Hematopoietic multipotent progenitor cell treated with erythropoietin and hydrocortisone succinate and interleukin-3 and kit ligand, for 4 days (in vitro differentiated cells): ENCODE measurements at regions not wholly inside any gene's neighbourhood (a gene's known extent, or its start where the extent isn't known, plus 50 kb on each side); places are given as distances from the start of the nearest gene placed in this dataset.

Experiments
- DNase-seq: peaks from one replicate; pipeline ENCODE4 v3.0.0-alpha.2; 2015

DNA sequence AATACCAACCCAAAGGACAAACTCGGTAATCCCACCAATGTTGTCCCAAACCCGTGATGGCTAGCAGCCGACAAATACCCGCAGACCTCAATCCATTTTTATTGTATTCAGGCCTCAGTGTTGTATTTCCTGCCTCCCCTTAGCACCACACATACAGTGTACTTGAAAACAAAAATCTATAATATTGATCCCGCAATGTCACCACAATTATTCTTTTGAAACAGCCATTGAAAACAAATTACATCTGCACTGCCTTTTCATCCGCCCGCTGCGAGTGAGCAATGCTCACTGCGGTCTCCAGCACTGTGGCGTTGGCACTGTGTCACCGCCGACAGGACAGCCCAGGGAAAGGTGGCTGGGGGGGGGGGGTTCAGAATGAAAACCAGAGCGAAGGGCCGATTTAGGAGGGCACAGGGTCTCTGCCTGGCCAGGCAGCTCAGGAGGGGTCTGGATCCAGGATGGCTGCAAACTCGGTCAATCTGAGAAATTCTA, 385.8 kb upstream of the ZNF507 start:
- DNase-seq, result no peak

DNA sequence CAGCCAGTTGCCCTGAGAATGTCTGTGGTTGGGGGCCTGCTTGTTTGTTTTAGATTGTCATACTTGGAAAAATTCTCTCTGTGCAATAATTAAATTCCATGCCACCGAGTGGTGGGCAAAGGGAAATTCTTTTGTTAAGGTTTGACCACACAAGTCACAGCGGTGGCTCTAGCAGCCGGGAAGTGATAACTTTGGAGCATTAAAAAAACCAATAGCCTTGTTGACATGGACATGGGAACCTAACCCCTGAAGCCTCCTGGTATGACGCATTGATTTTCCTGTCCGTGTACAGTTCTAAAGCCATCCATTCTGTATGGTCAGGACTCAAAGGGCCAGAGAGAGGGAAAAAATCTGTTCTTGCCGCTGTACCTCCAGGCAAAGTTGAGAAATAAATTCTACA, 384.9 kb upstream of the ZNF507 start:
- no peak for DNase-seq

DNA sequence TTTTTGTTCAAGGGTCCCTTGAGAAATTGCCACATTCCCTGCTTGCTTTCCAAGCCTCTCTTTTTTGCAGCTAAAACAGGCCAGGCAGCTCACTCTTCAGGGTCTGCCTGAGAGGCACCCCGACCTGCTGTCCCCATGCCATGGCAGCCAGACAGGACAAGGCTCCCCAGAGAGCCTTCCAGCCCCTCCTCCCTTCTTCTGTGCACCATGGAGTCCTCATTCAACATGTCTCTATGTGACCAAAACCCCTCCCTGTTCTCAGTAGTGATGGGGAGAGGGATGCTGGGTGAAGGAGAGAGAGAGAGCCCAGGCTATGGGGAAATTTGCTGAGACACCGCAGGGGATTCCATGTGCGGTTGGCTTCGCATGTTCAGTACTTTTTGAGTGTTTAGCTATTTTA, 384.2 kb upstream of the ZNF507 start:
- no peak for DNase-seq

DNA sequence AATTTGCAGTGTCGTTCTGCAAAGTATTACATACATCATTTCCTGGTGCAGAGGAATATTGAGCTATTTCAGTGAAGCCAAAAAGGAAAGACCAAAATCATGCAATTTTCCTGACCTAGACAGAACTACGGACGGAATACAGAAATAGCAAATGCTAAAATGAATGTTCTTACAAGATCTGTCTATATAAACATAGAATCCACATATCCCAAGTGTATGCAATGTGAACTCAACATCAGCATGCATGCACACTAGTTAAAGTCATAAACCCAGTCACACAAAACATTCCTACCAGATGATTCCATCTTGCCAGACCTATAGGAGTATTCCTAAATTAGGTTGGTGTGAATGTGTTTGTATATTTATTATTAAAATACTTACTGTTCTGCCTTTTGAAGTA, 383.7 kb upstream of the ZNF507 start:
- no peak for DNase-seq

DNA sequence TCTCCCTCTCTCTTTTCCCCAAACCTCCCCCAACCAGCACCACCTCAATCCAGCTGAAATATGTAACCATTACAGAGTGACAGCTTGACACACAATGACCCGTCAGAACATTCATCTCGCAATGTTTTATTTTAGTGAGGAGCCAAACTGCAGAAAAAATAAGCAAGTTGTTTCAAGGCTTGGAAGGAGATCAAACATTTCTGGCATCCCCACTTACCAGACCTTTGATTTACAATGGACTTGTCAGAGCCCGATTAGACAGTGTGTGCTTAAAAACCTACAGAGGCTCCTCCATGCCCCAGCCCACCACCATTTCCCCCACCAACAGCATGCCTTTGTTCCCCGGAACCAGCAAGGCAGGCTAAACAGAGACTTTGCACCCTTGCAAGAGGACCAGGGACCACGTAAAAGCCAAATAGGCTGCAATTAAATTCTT, 382.8 kb upstream of the ZNF507 start:
- no peak for DNase-seq

DNA sequence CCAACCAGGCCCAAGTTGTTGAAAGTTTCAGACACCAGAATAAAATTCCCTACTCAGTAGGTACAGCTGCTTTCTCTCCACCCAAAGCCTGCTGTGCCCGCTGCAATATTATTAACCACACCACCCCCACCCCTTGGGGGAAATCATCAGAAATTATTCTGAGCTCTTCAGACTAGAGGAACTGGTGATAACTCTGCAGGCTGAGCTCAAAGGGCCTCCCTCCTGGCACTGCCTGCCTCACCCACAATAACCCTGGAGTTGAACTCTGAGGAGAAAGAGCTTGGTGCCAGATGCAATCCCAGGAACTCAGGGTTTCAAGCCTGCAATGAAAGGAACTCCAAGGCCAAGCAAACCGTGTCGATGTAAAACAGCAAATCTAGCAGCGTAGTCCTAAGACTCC, 381.7 kb upstream of the ZNF507 start:
- no peak for DNase-seq

DNA sequence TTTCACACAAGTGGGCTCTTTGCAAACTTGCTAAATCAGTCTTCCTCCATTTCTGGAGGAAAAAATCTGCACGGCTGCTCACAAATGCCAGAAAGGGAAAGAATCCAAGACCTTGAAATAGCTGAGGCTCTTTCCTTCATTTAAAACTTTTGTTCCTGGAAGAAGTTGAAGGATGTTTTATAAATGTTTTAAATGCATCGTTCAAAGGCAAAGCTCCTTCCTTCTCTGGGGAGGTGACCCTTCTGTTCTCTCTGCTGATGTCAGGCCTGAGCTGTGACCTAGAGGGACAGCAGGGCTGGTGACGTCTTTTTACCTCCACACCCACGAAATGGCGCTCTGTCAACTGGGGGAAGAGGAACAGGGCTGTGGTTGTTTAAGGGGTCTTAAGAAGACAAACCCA, 376.4 kb upstream of the ZNF507 start:
- no peak for DNase-seq

DNA sequence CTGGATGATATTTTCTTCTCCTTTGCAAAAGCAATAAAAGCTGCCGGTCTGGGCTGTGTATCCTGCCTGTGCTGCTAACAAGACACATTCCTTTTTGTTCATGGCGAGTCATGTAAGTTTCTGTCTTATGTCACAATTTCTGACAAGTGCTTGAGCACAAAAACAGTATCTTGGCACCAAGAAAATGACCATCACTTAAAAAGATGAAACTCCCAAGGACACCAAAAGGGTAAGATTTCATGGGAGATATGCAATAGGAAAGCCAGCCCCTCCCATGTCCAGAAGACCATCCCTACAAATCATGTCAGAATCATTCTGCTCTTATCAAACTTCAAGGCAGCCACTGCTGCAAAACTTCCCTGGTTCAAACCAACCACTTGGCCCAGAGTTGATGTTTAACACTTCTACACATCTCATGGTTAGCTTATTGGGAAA, 375.4 kb upstream of the ZNF507 start:
- DNase-seq, result no peak

DNA sequence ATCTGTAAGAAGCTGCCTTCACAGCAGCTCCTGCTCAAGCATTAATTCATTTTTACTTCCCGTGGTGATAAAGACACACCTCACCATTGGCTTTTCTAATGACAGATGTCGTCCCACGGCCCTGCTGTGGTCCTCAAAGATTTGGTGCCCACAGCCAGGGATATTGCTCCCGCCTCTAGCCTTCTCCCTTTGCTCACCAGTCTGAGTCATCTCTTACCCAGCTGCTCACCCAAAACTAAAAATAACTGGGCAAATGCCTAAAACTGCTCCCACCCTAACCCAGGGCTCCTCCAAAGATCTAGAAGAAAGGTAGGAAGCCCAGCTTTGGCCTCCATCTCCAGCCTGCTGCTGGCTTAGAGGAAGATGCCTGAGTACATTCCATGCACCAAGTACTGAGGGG, 371.1 kb upstream of the ZNF507 start:
- no peak for DNase-seq

DNA sequence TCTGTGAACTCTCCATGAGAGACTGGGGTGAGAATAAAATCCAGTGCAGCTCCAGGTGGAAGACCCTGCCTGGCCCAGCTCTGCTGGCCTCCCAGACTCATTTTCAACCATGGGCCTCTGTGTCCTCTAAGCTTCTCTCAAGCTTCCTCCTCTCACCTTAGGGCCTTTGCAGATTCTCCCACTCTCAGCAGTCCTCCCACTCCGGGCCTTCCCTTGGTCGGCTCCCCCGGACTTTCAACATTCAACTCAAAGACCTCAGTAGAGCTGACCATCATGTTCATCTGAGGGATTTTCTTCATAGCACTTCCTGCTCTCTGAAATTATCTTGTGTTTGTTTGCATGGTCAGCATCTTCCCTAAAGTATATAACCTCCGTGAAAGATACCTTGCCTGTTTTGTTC, 370.5 kb upstream of the ZNF507 start:
- no peak for DNase-seq

DNA sequence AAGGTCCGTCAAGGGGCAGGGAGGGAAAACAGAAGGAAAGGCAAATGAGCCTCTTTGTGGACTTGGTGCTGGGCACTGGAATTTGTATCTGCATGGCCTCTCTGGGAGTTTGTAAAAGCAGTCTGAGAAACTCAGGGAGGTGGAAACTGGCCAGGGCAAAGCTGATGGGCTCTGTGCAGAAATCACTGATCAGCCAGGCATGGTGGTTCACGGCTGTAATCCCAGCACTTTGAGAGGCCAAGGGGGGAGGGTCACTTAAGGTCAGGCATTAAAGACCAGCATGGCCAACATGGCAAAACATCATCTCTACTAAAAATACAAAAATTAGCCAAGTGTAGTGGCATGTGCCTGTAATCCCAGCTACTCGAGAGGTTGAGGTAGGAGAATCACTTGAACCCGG, 369.9 kb upstream of the ZNF507 start:
- DNase-seq, result no peak

DNA sequence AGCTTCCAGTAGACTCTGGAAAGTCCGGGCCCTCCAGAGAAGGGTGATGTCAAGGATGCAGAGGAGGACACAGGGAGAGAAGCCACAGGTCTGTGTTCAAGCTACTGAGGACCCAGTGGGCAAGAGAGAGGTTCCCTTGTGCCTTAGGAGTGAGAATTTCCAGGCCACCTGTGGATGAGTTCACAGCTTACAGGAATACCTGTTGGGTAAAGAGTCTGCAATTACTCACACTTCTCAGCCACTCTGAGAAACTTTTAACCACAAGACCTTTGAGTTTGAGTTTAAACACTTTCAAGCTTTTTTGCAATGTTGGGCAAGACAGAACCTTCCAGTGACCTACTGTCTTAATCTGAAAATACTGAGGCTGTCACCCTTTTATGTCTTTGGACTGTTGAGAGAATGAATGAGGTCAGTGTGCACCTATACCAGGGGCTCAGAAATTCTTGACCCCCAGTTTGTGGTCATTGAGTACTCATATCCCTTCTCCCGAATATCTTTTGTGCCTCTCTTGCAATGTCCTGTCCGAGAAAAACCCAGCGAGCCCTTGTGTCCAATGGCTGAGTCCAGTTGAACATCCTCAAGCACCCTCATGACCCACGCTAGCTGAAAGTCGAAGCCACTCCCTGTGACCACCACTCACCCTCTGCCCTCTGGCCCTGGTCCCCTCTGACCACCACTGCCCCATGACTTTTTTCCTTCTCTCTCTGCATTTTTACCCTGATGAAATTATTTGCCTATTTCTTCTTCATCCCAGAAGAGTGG, 368.5 kb upstream of the ZNF507 start:
- DNase-seq, result no peak

DNA sequence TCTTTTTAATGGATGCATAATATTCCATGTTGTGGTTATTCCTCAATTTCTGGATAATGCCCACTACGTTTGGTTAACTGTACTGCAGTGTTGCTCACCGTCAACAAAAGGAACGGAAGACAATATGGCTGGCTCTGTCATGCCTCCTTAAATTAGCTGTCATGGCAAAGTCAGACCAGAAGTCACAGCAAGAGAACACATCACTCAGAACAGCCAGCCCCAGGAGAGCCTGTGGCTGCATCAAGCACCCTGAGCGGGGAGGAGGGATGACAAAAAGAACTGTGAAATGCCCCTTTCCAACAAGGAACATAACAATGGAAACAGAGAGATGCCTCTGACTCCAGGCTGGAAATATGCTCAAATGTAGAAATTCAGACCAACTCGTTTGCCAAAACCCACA, 366.0 kb upstream of the ZNF507 start:
- DNase-seq, result no peak

DNA sequence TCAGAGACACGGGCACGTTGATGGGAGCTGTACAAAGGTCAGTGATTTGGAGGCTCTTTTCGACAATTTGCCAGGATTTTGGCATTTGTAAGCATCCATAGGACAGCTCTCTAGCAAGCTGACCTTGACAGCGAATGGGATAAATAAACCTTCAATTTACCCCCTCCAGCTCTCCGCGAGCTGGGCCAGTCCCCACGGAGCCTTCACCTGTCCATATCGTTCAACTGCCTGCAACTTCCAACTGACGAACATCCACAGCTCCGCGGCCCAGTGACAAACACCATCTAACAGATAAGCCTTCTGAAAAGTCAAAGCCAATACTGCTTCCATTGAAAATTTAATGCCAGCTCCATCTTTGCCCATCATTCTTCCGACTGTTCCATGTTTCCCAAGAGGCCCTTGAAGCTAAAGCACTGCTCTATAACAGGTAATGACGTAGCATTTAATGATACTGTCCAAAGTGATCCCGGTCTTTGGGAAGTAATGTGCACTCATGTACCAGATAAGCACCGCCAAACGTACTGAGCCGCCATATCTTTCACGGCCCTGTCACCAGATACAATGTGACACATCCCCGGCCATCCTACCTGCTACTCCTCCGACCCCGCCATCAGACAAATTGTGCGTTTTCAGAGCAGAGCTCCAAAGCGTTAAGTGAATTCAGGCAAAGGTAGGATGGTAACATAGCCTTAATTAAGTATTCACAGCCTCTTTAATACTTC, 365.3 kb upstream of the ZNF507 start:
- no peak for DNase-seq

DNA sequence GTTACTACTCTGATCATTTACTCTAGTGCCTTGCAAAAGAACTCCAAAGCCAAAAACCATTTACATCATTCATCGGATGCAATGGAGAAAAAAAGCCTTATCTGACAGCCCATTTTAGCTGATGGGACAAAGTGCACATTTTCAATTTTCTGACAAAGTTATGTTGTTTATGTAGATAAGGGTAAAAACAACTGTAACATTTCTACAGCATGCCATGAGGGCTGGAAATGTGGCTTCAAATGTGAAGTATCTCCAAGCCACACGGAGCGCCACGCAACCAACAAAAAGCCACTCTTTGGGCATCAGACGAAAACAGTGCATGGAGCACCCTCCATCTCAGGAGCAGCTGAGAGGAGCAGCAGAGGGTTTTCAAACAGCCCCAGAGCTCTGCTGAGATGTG, 364.6 kb upstream of the ZNF507 start:
- no peak for DNase-seq

DNA sequence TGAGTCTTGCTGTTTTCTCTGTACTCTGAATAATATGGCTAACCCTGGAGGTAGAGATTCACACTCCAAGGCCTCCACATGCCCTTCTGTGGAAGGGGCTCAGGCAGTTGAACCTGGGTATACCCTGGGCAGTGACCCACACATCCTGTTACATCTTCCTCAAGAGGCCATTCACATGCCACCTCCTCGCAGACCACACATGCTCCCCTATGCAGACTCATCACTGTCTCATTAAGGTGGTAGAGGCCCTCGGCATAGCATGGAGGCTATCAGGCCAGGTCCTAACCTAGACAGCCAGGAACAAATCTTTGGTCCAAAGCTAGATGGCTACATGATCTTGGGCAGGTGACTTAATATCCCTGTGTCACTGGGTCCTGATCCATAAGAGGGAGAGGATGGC, 363.9 kb upstream of the ZNF507 start:
- DNase-seq, result no peak

DNA sequence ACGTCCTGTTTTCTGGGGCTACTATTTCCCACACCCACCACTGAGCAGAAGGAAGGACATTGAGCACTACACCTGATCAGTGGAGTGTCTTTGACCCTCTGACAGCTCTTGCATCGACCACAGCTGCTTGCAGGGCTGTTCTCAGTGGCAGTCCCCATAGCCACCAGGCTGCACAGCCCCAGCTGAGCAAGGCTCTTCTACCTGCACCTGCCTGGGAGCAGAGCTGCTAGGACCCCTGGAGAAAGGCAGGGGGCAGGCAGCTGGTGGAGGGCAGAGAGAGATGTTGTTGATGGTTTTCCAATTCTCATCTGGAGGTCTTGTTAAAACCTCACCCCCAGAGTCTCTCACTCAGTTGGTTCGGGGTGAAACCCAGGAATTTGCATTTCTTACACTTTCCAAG, 361.8 kb upstream of the ZNF507 start:
- DNase-seq, result no peak

DNA sequence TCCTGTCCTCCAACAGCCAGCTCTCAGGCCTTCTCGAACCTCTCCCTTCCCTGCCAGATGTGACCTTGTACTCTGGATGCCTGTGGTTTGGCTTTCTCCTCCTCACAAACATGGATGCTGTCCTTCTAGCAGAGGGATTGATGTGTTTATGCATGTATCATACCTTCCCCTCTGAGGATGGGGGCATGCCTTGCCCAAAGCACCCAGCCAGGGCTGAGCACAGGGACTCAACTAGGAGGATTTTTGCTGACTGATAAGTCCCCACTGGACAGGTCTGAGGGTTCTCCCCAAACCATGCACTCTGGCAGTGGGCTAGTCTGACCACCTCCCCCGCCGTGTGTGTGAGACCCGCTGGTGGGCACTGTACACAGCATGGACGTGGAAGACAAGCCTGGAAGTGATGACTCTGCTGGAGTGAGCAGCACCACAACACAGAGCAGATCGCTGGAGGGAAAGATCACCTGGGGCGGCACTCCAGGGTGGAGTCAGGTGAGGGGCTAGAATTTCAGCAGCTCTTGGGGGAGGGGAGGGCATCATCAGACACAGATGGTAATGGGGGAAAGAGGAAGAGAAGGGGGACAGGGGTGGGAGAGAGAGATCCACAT, 360.3 kb upstream of the ZNF507 start:
- DNase-seq, result no peak

DNA sequence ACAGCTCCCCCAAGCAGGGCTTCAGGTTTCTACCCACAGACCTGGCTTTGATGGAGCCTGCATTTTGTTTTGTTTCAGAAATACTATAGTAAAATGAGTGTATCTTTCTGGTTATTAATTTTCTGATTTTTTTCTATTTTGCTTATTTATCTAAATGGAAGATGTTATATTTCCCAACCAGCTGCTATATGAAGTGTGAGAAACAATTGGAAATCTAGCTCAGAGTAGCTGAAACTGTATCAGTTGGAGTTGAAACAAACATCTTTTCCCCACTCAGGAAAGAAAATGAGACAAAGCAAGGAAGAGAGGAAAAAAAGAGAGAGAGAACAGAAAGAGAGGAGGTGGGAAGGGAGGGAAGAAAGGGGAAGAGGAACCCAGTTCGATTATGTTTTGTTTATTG, 358.5 kb upstream of the ZNF507 start:
- DNase-seq, result no peak

DNA sequence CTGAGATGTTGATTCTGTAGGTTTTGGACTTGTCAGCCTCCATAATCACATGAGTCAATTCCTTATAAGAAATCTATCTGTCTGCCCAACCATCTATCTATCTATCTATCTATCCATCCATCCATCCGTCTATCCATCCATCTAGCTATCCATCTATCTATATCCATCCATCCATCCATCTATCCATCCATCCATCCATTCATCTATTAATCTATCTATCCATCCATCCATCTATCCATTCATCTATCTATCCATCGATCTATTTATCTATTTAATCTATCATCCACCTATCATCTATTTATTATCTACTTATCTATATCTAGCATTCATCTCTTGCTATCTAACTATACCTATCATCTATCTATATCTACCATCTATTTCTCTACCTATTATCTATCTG, 357.2 kb upstream of the ZNF507 start:
- no peak for DNase-seq

DNA sequence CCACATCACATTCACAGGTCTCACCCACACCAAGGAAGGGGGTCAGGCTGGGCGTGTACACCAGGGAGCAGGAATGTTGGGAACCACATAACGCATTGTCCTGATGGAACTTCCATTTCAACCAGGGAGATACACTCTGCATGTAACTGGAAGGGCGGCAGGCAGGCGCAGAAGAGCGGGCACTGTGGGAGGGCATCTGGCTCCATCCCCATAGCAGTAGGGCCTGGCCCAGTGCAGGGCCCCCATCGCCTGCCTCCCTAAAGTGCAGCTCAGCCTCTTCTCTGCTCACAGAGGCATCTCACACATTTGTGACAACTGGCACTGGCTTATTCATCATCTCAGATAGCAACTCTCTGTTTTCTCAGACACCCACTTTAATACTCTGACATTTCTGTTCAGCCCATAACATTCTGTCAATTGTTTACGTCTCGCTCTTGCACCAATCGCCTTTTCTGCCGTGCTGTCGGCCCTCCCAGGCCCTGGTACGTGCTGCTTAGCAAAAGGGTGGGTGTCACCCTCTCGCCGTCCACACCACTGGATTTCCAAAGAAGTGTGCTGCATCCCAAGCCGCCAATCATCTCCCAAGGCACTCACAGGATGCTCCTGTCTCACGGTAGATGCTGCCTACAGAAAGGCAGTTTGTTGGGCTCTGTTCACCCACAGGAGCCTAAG, 353.3 kb upstream of the ZNF507 start:
- no peak for DNase-seq

DNA sequence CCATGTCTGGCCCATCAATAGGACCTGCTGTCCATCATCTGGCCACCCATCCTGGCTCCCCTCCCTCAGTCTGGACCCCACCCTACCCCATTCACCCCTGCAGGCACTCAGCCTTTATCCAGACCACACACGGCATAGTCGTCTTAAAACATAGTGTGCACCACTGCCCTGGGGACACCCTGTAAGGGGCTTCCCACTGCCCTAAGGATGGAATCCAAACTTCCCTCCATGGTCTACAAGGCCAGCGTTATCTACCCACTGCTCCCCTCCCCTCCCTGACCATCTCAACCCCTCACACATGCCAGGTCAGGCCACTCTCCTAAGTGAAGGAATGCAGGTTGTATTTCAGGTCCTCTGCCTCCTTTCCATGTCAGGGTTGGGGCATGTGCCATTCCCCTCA, 352.7 kb upstream of the ZNF507 start:
- DNase-seq, result no peak

DNA sequence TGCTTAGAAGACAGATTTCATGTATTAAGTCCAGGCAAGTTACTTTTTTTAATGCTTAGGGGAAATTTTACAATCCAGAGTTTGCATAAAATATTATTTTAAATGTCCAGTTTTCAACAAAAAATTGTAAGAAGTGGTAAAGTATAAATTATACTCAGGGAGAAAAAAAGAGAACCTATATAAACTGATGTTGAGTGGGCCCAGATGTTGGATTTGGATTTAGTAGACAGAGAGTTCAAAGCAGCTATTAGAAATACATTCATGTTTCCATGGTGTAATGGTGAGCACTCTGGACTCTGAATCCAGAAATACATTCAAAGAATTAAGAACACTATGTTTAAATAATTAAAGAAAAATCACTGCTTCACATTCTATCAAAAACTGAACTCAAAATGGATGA, 349.9 kb upstream of the ZNF507 start:
- no peak for DNase-seq

DNA sequence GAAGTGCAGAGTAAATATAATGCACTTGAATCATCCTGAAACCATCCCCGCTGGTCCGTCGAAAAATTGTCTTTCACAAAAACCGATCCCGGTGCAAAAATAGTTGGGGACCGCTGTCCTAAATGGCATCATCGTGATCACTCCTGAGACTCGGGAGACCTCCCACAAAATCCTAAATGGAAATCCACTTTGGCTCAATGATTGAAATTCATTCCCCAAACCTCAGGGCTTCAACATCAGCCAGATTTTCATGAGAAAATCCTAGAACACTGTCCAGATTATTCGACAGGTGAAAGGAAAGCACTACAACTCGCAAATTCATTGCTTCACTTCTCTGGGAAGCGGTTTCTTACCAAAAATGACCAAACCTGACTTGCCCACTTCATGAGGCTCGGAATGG, 335.3 kb upstream of the ZNF507 start:
- DNase-seq, result no peak
